Fibroblast of villous mesenchyme (primary cell): ENCODE measurements at regions not wholly inside any gene's neighbourhood (a gene's known extent, or its start where the extent isn't known, plus 50 kb on each side); places are given as distances from the start of the nearest gene placed in this dataset.
"Not testable (repeated sequence)": the region's sequence is repeated elsewhere in the genome, so short reads cannot be mapped to it uniquely, and the experiment has no call there.

Experiments used
- DNase-seq: peaks from one replicate; pipeline ENCODE4 v3.0.0-alpha.2; 2010; ENCODE audit warnings: low read depth
- H3K4me3 ChIP-seq: 2 replicates; pipeline ENCODE4 v1.5.1; 2011; ENCODE audit warnings: low read depth, mild to moderate bottlenecking, low read length
- CTCF ChIP-seq: IDR thresholded peaks from 2 replicates; pipeline ENCODE4 v1.5.1; 2012; ENCODE audit warnings: low read depth, mild to moderate bottlenecking, low read length; ENCODE audit not compliant: insufficient read depth

GRCh38 chr17:53628011-53628410 lies 194.7 kb upstream of the KIF2B start:
- TF ChIP-seq CTCF: no peak
- no peak overlapping the region for H3K4me3 ChIP-seq
- DNase-seq: no peak

GRCh38 chr17:53627511-53627910 lies 195.2 kb upstream of the KIF2B start:
- no peak for TF ChIP-seq CTCF
- no peak for DNase-seq
- no peak overlapping the region for H3K4me3 ChIP-seq

- no peak for DNase-seq
- no peak overlapping the region for H3K4me3 ChIP-seq
- no peak for TF ChIP-seq CTCF
Measured at GRCh38 chr17:53626286-53626685, 196.4 kb upstream of the KIF2B start.

- no peak for DNase-seq
- H3K4me3 ChIP-seq: no peak overlapping the region
- no peak for TF ChIP-seq CTCF
Measured at GRCh38 chr17:53619025-53619424, 203.7 kb upstream of the KIF2B start.

- not testable (repeated sequence) for H3K4me3 ChIP-seq, DNase-seq
Measured at GRCh38 chr17:53608208-53608607, 214.5 kb upstream of the KIF2B start.

GRCh38 chr17:53607475-53607874 lies 215.3 kb upstream of the KIF2B start:
- no peak for DNase-seq
- H3K4me3 ChIP-seq: no peak overlapping the region
- TF ChIP-seq CTCF: no peak

GRCh38 chr17:53588317-53588716 lies 234.4 kb upstream of the KIF2B start:
- DNase-seq: no peak
- TF ChIP-seq CTCF: no peak
- H3K4me3 ChIP-seq: no peak overlapping the region

- no peak for DNase-seq
- H3K4me3 ChIP-seq: no peak overlapping the region
- TF ChIP-seq CTCF: no peak
Measured at GRCh38 chr17:53574038-53574437, 248.7 kb upstream of the KIF2B start.
